OCI-LY7 (cell line): ENCODE measurements at regions not wholly inside any gene's neighbourhood (a gene's known extent, or its start where the extent isn't known, plus 50 kb on each side); places are given as distances from the start of the nearest gene placed in this dataset.
"Not testable (repeated sequence)": the region's sequence is repeated elsewhere in the genome, so short reads cannot be mapped to it uniquely, and the experiment has no call there.

Source experiments
- BruUV-seq: library from RNA; stranded (reverse); fragments of 400-500 nt; replicated peaks from 2 replicates; lab custom pipeline; 2021; lab: Mats Ljungman, UMichigan
- CTCF ChIA-PET: fragments of 300-600 bp; sonication (Branson Sonifier 250); formaldehyde crosslinking; loops from one replicate; lab custom pipeline; 2022; ENCODE audit warnings: antibody characterized with exemption; ENCODE audit not compliant: unreplicated experiment; lab: Charles Lee
- POLR2A ChIA-PET: fragments of 300-600 bp; sonication (Branson Sonifier 250); formaldehyde crosslinking; loops from one replicate; lab custom pipeline; 2022; ENCODE audit warnings: antibody characterized with exemption; lab: Charles Lee
- DNase-seq: peaks from one replicate; pipeline ENCODE4 v3.0.0-alpha.2; 2015; ENCODE audit warnings: low spot score
- H2AFZ ChIP-seq: fragments of 200-600 bp; sonication (generic), shearing (Covaris generic); 2 replicates; pipeline ENCODE4 v1.6.1; 2014; ENCODE audit warnings: mild to moderate bottlenecking, antibody characterized with exemption, low read length, moderate library complexity
- H3K27ac ChIP-seq: fragments of 200-600 bp; sonication (generic); 2 replicates; pipeline ENCODE4 v1.5.1; 2014; ENCODE audit warnings: mixed run types, low read depth, mild to moderate bottlenecking, moderate library complexity, low read length, inconsistent platforms; ENCODE audit not compliant: poor library complexity, severe bottlenecking
- H3K36me3 ChIP-seq: fragments of 200-600 bp; sonication (generic); 2 replicates; pipeline ENCODE4 v1.6.1; 2014; ENCODE audit warnings: mild to moderate bottlenecking, antibody characterized with exemption, low read length, moderate library complexity, mixed read lengths; ENCODE audit not compliant: insufficient read depth
- H3K4me1 ChIP-seq: fragments of 200-600 bp; sonication (generic); 2 replicates; pipeline ENCODE4 v1.5.1; 2014; ENCODE audit warnings: mild to moderate bottlenecking, low read length; ENCODE audit not compliant: insufficient read depth, poor library complexity, severe bottlenecking
- H3K4me2 ChIP-seq: fragments of 200-600 bp; sonication (generic); 2 replicates; pipeline ENCODE4 v1.6.1; 2014; ENCODE audit warnings: mild to moderate bottlenecking, low read length
- H3K4me3 ChIP-seq: fragments of 200-600 bp; sonication (generic); 2 replicates; pipeline ENCODE4 v1.5.1; 2014; ENCODE audit warnings: mild to moderate bottlenecking, low read depth, low read length; ENCODE audit not compliant: poor library complexity, severe bottlenecking
- H3K79me2 ChIP-seq: fragments of 200-600 bp; sonication (generic); 2 replicates; pipeline ENCODE4 v1.6.1; 2016; ENCODE audit warnings: low read depth, mild to moderate bottlenecking, low read length, moderate library complexity, mixed read lengths; ENCODE audit not compliant: insufficient read depth
- H3K9me2 ChIP-seq: fragments of 200-600 bp; sonication (generic); 2 replicates; pipeline ENCODE4 v1.6.1; 2016; ENCODE audit warnings: mild to moderate bottlenecking, low read length, mixed read lengths; ENCODE audit not compliant: insufficient read depth
- H3K9me3 ChIP-seq: fragments of 200-600 bp; sonication (generic); 2 replicates; pipeline ENCODE4 v1.6.1; 2014; ENCODE audit warnings: mild to moderate bottlenecking, mixed run types, low read length, mixed read lengths
- H4K20me1 ChIP-seq: fragments of 200-600 bp; sonication (generic); 2 replicates; pipeline ENCODE4 v1.6.1; 2014; ENCODE audit warnings: mild to moderate bottlenecking, antibody characterized with exemption, low read length, moderate library complexity, mixed read lengths; ENCODE audit not compliant: insufficient read depth
- CTCF ChIP-seq: fragments of 200-600 bp; sonication (generic); conservative IDR thresholded peaks from 2 replicates; pipeline ENCODE4 v1.5.1; 2014; ENCODE audit warnings: mild to moderate bottlenecking, antibody characterized with exemption, low read length, moderate library complexity, mixed read lengths
- EZH2phosphoT487 ChIP-seq: fragments of 200-600 bp; sonication (generic); IDR thresholded peaks from 2 replicates; pipeline ENCODE4 v1.6.1; 2018; ENCODE audit warnings: low read depth, borderline replicate concordance, mild to moderate bottlenecking, mixed run types, antibody characterized with exemption, low read length, moderate library complexity, mixed read lengths
- intact Hi-C: fragments of 100-400 bp; cut with micrococcal nuclease; formaldehyde crosslinking; loops from one replicate; pipeline ENCODE4 v1.10.0; 2022; ENCODE audit not compliant: unreplicated experiment

DNA sequence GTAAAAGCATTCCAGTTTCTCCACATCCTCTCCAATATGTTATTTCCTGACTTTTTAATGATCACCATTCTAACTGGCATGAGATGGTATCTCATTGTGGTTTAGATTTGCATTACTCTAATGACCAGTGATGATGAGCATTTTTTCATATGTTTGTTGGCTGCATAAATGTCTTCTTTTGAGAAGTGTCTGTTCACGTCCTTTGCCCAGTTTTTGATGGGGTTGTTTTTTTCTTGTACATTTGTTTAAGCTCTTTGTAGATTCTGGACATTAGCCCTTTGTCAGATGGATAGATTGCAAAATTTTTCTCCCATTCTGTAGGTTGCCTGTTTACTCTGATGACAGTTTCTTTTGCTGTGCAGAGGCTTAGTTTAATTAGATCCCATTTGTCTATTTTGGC, 97.7 kb downstream of the EBLN1 start:
- BruUV-seq, H3K4me3 ChIP-seq, H2AFZ ChIP-seq, H3K4me1 ChIP-seq, DNase-seq, CTCF ChIA-PET, H3K4me2 ChIP-seq, intact Hi-C loops, H3K79me2 ChIP-seq, H3K36me3 ChIP-seq, H3K27ac ChIP-seq, H4K20me1 ChIP-seq, H3K9me3 ChIP-seq, H3K9me2 ChIP-seq, POLR2A ChIA-PET: not testable (repeated sequence)

DNA sequence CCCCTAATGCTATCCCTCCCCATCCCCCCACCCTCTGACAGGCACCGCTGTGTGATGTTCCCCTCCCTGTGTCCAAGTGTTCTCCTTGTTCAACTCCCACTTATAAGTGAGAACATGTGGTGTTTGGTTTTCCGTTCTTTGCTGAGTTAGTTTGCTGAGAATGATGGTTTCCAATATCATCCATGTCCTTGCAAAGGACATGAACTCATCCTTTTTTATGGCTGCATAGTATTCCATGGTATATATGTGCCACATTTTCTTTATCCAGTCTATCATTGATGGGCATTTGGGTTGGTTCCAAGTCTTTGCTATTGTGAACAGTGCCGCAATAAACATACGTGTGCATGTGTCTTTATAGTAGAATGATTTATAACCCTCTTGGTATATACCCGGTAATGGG, 98.2 kb downstream of the EBLN1 start:
- BruUV-seq, H3K4me1 ChIP-seq, POLR2A ChIA-PET, CTCF ChIA-PET, H3K9me2 ChIP-seq, H3K27ac ChIP-seq, H2AFZ ChIP-seq, DNase-seq, H4K20me1 ChIP-seq, H3K36me3 ChIP-seq, H3K79me2 ChIP-seq, H3K4me2 ChIP-seq, H3K9me3 ChIP-seq, intact Hi-C loops, H3K4me3 ChIP-seq: not testable (repeated sequence)

- intact Hi-C loops: no loop called here
- TF ChIP-seq EZH2phosphoT487: no peak
- TF ChIP-seq CTCF: no peak
- no peak for DNase-seq
Measured at GRCh38 chr10:22111705-22112104, 106.1 kb downstream of the EBLN1 start.

DNA sequence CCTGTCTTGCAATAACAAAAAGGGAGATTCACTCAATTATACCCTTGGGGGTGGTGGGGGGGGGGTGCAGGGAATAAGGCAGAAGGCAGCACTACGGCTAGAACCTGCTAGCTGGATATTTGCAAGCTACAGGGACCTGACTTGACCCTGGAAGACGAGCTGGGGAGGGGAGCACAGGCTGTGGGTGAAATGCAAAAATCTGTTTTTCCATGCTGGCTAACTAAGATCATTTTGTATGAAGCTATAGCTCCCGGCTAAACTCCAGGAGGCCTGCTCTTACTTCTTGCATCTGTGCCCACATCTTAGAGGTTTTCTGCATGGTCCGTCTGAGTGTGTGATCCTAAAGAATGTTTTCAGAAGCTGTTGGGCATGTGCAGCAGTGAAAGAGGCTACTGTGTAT, 106.6 kb downstream of the EBLN1 start:
- DNase-seq: no peak
- ChIA-PET CTCF (no interaction called here), POLR2A (no interaction called here)
- H3K36me3 ChIP-seq: no peaks in the 10 kb centered on the region
- H2AFZ ChIP-seq: no peak overlapping the region
- H3K9me3 ChIP-seq: no peaks in the 10 kb centered on the region
- intact Hi-C loops: no loop called here
- no peak overlapping the region for H3K4me3 ChIP-seq
- H3K27ac ChIP-seq: no peak overlapping the region
- no TSS peak for BruUV-seq
- H3K9me2 ChIP-seq: no peaks in the 10 kb centered on the region
- no peaks in the 10 kb centered on the region for H3K4me1 ChIP-seq
- H3K4me2 ChIP-seq: no peak overlapping the region
- H3K79me2 ChIP-seq: no peaks in the 10 kb centered on the region
- TF ChIP-seq EZH2phosphoT487: no peak
- no peak for TF ChIP-seq CTCF
- H4K20me1 ChIP-seq: no peaks in the 10 kb centered on the region

More at GRCh38 chr10:22111705-22112104, 106.1 kb downstream of the EBLN1 start:
- H3K79me2 ChIP-seq: no peaks in the 10 kb centered on the region
- H3K9me3 ChIP-seq: no peaks in the 10 kb centered on the region
- no peaks in the 10 kb centered on the region for H3K36me3 ChIP-seq
- no peaks in the 10 kb centered on the region for H3K9me2 ChIP-seq
- ChIA-PET POLR2A (no interaction called here), CTCF (no interaction called here)
- H3K4me1 ChIP-seq: no peaks in the 10 kb centered on the region
- no peak overlapping the region for H3K4me2 ChIP-seq
- H3K4me3 ChIP-seq: no peak overlapping the region
- H4K20me1 ChIP-seq: no peaks in the 10 kb centered on the region
- no peak overlapping the region for H2AFZ ChIP-seq
- no peak overlapping the region for H3K27ac ChIP-seq
- BruUV-seq: no TSS peak
